ENCODE measurements at regions not wholly inside any gene's neighbourhood (a gene's known extent, or its start where the extent isn't known, plus 50 kb on each side); places are given as distances from the start of the nearest gene placed in this dataset.

DNA sequence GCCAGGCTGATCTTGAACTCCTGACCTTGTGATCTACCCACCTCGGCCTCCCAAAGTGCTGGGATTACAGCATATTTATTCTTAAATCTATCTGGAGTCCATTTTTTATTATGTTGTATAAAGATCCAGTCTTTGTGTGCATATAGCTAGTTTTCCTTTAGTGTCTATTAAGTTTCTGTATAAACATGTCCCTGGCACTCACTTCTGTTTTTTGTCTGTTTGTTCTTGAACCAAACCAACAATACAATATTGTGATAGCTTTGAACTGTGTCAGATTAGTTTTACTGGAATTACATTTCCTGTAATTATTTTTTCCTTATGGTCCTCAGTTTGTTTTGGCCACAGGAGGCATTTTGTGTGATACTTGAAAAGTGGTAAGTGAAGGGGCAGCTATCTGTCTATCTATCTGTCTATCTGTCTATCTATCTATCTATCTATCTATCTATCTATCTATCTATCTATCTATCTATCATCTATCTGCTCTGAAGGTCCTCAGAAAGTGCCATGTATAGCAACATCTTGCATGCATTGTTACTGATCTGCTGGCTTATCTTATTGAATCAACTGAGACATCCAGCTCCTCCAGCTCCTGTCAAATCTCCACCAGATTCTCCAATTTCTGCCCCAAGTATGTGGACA lies 70.9 kb upstream of the ACVR1 start:
- ATAC-seq (no peak), DNase-seq (no peak)
- CTCF ChIA-PET: no interaction called here
- POLR2A ChIA-PET: no interaction called here
- intact Hi-C loops (cut with micrococcal nuclease): no loop called here
- Mint-ChIP-seq H3K9me3 (no peaks in the 10 kb centered on the region), H3K4me3 (no peak overlapping the region), H3K27me3 (no peaks in the 10 kb centered on the region), H3K36me3 (ENCODE audit: low read depth) (no peaks in the 10 kb centered on the region), H3K4me1 (ENCODE audit: low read depth) (no peaks in the 10 kb centered on the region), H3K27ac (no peak overlapping the region)
- TF ChIP-seq, protein P1, sequence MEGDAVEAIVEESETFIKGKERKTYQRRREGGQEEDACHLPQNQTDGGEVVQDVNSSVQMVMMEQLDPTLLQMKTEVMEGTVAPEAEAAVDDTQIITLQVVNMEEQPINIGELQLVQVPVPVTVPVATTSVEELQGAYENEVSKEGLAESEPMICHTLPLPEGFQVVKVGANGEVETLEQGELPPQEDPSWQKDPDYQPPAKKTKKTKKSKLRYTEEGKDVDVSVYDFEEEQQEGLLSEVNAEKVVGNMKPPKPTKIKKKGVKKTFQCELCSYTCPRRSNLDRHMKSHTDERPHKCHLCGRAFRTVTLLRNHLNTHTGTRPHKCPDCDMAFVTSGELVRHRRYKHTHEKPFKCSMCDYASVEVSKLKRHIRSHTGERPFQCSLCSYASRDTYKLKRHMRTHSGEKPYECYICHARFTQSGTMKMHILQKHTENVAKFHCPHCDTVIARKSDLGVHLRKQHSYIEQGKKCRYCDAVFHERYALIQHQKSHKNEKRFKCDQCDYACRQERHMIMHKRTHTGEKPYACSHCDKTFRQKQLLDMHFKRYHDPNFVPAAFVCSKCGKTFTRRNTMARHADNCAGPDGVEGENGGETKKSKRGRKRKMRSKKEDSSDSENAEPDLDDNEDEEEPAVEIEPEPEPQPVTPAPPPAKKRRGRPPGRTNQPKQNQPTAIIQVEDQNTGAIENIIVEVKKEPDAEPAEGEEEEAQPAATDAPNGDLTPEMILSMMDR (IDR thresholded peaks at IDR 0.05): no peak

DNA sequence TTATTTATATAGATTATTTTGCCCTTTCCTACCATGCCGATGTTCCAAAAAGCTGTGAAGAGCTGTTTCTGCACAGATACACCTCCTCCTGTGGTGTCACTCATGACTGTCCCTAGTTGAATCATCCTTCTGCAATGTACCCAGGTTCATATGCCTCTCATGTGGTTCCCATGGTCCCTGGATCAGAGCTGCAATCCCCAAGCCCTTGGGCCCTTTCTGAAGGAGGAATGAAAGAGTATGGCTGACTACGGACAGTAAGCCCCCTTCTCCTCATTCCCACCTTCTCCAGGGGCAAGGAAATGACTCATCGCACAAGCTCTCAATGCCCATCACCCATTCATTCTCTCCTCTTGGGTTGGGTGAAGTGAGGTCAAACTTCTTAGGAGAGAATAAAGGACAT lies 63.9 kb upstream of the ACVR1 start:
- Mint-ChIP-seq H3K4me1 (ENCODE audit: low read depth) (peaks cover 8% of the 10 kb centered on the region), H3K36me3 (ENCODE audit: low read depth) (no peaks in the 10 kb centered on the region), H3K4me3 (no peak overlapping the region), H3K27me3 (no peaks in the 10 kb centered on the region), H3K27ac (no peak overlapping the region), H3K9me3 (no peaks in the 10 kb centered on the region)
- DNase-seq: no peak
- CTCF ChIA-PET: interaction anchor here (1.2 to 2.0 kb wide), 2 partner anchors 9 to 84 kb away, joined by 3 to 6 read pairs; no protein-coding TSS in a partner anchor
- TF ChIP-seq, protein P1 (IDR thresholded peaks at IDR 0.05): no peak
- ATAC-seq: no peak
- intact Hi-C loops (cut with micrococcal nuclease): no loop called here
- POLR2A ChIA-PET: no interaction called here

DNA sequence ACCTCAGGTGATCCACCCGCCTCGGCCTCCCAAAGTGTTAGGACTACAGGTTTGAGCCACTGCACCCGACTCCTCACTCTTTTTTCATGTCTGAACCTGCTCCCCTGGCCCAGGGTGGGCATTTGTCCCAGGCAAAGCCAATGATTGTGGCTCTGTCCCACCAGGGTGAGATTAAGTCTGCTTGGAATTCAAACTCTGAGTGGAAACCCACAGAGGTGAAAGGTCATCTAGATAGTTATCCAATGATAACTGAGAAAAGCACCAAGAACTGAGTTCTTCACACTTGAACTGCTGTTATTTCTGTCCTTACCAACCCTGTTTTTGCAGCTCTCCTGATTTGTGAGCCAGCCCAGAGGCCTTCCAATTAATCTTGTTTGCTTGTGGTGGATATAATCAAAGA lies 62.4 kb upstream of the ACVR1 start:
- no peak overlapping the region for H3K4me3 Mint-ChIP-seq
- intact Hi-C loops (cut with micrococcal nuclease): no loop called here
- CTCF ChIA-PET: interaction anchor here (2.0 kb wide), 1 partner anchor 86 kb away, joined by 6 read pairs; no protein-coding TSS in a partner anchor

DNA sequence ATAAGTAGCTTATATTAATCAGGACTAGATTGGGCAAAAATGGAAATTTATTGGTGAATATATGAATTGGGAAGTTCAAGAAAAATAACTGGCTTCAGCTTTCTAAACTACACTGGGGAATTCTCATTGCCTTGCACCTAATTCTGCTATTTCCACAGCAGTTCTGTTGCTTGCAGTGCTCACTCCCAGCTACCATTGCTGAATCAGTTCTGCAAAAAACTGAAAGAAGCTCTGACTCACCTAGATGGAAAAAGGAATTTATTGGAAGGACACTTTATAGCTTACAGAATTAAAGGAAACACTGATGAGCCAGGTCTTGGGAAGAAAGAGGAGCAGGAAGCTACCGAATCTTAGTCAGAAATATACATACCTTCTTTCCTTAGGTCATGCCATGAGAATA lies 60.3 kb upstream of the ACVR1 start:
- Mint-ChIP-seq H3K27ac (no peak overlapping the region), H3K9me3 (no peaks in the 10 kb centered on the region), H3K27me3 (no peaks in the 10 kb centered on the region), H3K4me1 (ENCODE audit: low read depth) (peaks cover 10% of the 10 kb centered on the region), H3K36me3 (ENCODE audit: low read depth) (no peaks in the 10 kb centered on the region), H3K4me3 (no peak overlapping the region)
- no peak for ATAC-seq
- ChIA-PET CTCF (interaction anchor here (1.7 kb wide), 1 partner anchor 154 kb away, joined by 4 read pairs; no protein-coding TSS in a partner anchor), POLR2A (no interaction called here)
- TF ChIP-seq, protein P1 (IDR thresholded peaks at IDR 0.05): no peak
- intact Hi-C loops (cut with micrococcal nuclease): no loop called here
- DNase-seq: no peak

More for the DNA sequence above, 62.4 kb upstream of the ACVR1 start:
- DNase-seq: no peak
- H3K27me3 Mint-ChIP-seq: no peaks in the 10 kb centered on the region
- peaks cover 8% of the 10 kb centered on the region for H3K4me1 Mint-ChIP-seq (ENCODE audit: low read depth)
- ATAC-seq: no peak
- no peak overlapping the region for H3K27ac Mint-ChIP-seq
- TF ChIP-seq, protein P1 (IDR thresholded peaks at IDR 0.05): no peak
- H3K36me3 Mint-ChIP-seq (ENCODE audit: low read depth): no peaks in the 10 kb centered on the region
- no peaks in the 10 kb centered on the region for H3K9me3 Mint-ChIP-seq
- POLR2A ChIA-PET: no interaction called here

DNA sequence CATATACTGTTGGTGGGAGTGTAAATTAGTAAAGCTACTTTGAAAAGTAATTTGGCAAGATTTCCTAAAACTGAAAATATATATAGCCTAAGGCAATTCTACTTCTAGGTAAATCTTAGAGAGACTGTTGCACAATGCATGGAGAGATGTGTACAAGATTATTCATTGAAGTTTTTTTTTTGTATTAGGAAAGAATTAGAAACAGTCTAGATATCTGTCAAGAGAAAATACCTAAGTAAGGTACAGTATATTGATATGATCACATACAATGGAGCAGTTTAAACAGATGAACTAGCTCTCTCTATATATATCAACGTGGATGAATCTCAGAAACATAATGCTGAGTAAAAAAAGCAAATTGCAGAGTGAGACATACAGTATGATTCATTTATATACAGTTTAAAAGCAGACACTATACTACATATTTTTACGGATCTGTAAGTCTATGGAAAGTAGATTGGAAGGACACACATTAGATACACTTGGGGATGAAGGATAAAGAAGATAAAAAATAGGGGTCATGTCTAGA lies 59.3 kb upstream of the ACVR1 start:
- Mint-ChIP-seq H3K4me3 (no peak overlapping the region), H3K27ac (no peak overlapping the region), H3K4me1 (ENCODE audit: low read depth) (peaks cover 10% of the 10 kb centered on the region), H3K9me3 (no peaks in the 10 kb centered on the region), H3K27me3 (no peaks in the 10 kb centered on the region), H3K36me3 (ENCODE audit: low read depth) (no peaks in the 10 kb centered on the region)
- DNase-seq: no peak
- POLR2A ChIA-PET: no interaction called here
- ATAC-seq: no peak
- intact Hi-C loops (cut with micrococcal nuclease): no loop called here
- TF ChIP-seq, protein P1 (IDR thresholded peaks at IDR 0.05): no peak
- CTCF ChIA-PET: interaction anchor here (0.6 to 1.7 kb wide), 5 partner anchors 9 to 590 kb away, joined by 3 to 4 read pairs (median 3); no protein-coding TSS in a partner anchor
